ENCODE measurements at regions not wholly inside any gene's neighbourhood (a gene's known extent, or its start where the extent isn't known, plus 50 kb on each side); places are given as distances from the start of the nearest gene placed in this dataset.

- TF ChIP-seq ZNF800 (CRISPR knock-in tag; IDR thresholded peaks at IDR 0.05) = 0 out of 2 replicates have a peak, but pooled peaks have one; percentile 77
- TF ChIP-seq MAZ (IDR thresholded peaks at IDR 0.05; ENCODE audit: borderline replicate concordance, low read depth, low read length) = no peak
- no peak; the same call in 1 of the 2 replicates for TF ChIP-seq MAZ (CRISPR knock-in tag; IDR thresholded peaks at IDR 0.05; ENCODE audit: low read depth)
- no peak for TF ChIP-seq ZXDC (CRISPR knock-in tag; IDR thresholded peaks at IDR 0.05)
- peak; percentile 38; the same call in 1 of the 2 replicates for TF ChIP-seq PHF8 (CRISPR knock-in tag; IDR thresholded peaks at IDR 0.05)
- TF ChIP-seq NPAS2 (CRISPR knock-in tag; IDR thresholded peaks at IDR 0.05; ENCODE audit: borderline replicate concordance) = no peak
- TF ChIP-seq MIXL1 (CRISPR knock-in tag; IDR thresholded peaks at IDR 0.05) = peak; percentile 93
- TF ChIP-seq RARA (CRISPR knock-in tag; IDR thresholded peaks at IDR 0.05) = peak; percentile 96
- TF ChIP-seq ZNF597 (CRISPR knock-in tag; IDR thresholded peaks at IDR 0.05) = no peak
- no peak for TF ChIP-seq ZNF770 (CRISPR knock-in tag; IDR thresholded peaks at IDR 0.05)
- no peak for TF ChIP-seq FOXM1 (CRISPR knock-in tag; IDR thresholded peaks at IDR 0.05)
- TF ChIP-seq ZNF503 (CRISPR knock-in tag; IDR thresholded peaks at IDR 0.05) = peak; percentile 88
- TF ChIP-seq NFKBIZ (CRISPR knock-in tag; IDR thresholded peaks at IDR 0.05) = peak; percentile 85; the same call in 1 of the 2 replicates
- no peak for TF ChIP-seq THAP8 (CRISPR knock-in tag; IDR thresholded peaks at IDR 0.05; ENCODE audit: borderline replicate concordance)
- peak; percentile 96 for TF ChIP-seq MED1 (CRISPR knock-in tag; IDR thresholded peaks at IDR 0.05)
- TF ChIP-seq TAF1 (CRISPR knock-in tag; IDR thresholded peaks at IDR 0.05) = no peak; the same call in 1 of the 2 replicates
- no peak for TF ChIP-seq MBNL3 (CRISPR knock-in tag; conservative IDR thresholded peaks at IDR 0.05)
- TF ChIP-seq ZNF674 (CRISPR knock-in tag; IDR thresholded peaks at IDR 0.05; ENCODE audit: low read depth) = no peak
- no peak for TF ChIP-seq ATRX (CRISPR knock-in tag; IDR thresholded peaks at IDR 0.05; ENCODE audit: borderline replicate concordance)
These were observed 471.9 kb upstream of the TNP1 start (continued) for GRCh38 chr2:217331523-217332416.
